Ammon's horn (tissue), 1 donor: ENCODE measurements at regions not wholly inside any gene's neighbourhood (a gene's known extent, or its start where the extent isn't known, plus 50 kb on each side); places are given as distances from the start of the nearest gene placed in this dataset.
"Not testable (repeated sequence)": the region's sequence is repeated elsewhere in the genome, so short reads cannot be mapped to it uniquely, and the experiment has no call there.

Source experiments
- DNase-seq: peaks from one replicate; pipeline ENCODE4 v3.0.0-alpha.2; 2016; ENCODE audit warnings: low spot score

- no peak for DNase-seq
Observed at GRCh38 chr4:151459375-151459774, 50.4 kb downstream of the FHIP1A start.

DNA sequence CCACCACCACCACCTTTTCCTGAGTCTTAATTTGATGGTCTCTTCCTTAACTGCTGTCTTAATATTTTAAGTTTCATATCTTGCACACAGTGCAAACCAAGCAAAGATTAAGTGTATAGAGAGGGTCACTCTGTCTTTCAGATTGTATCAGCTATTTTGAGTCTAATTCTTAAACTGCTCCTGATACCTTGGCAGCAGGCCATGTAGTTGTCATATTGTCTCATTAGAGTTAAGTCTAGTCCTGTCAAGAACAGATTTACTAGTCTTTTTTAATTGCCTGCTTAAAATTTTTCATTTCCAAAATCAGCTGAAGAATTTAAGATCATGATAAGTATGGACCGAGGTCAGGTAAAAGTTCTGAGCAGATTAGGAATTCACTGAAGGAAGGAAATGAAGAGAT is 51.5 kb downstream of the FHIP1A start:
- no peak for DNase-seq

DNA sequence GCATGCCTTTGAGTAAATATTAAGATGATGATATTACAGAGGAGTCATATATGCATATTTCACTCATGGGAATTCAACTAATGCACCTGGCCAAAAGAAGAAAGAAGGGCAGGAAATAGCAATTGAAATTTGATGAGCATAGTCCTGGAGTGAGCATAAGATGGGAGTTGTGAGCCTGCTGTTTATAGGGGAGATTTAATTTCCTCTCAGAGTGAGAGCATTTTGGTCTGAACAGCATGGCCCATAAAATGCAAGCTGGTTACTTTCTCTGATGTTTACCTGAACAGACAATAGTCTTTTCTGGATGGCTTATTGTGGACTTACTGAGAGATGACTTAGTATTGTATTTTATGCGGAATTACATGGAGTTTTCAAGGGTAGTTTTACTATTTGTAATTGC is 53.6 kb downstream of the FHIP1A start:
- no peak for DNase-seq

DNA sequence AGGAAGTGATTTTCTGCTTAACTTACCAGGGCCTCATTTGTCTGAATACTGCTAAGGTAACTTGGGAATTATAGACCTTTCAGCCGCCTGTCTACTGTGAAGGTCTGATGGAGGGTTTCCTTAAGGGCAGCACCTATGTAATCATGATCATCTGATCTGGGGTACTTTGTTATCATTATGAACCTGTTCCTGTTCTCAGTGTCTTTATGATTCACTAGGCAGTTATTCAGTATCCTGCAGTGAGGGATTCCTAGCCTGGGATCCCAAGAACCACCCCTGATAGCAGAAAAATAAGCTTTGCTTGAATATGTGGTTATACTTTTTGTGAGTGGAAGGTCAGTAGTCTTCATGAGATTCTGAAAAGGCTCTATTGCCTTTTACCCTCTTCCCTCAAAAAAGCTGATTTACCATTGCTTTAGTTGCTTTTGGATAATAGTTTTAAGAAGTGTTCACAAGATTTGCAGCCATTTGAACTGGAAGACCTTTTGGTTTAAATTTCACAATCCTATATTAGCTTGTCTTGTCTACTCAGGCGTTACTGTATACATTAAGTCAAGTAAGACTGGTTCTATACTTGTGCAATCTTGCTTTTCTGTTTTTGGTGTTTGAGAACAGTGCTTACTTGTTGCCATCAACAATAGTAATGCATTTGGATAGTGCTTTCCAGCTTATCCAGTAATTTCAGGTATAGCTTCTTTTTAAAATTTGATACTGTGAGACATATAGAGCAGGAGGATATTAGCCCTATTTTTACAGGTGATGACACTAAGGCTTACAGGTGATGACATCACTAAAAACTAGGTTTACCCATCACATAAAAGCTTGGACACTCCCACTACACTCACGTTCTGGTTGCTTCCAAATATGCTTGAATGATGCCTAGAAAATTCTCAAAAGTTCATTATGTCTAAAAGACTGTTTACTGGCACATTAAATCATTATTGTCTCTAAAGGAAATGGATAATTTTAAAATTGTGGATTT is 60.0 kb downstream of the FHIP1A start:
- no peak for DNase-seq

DNA sequence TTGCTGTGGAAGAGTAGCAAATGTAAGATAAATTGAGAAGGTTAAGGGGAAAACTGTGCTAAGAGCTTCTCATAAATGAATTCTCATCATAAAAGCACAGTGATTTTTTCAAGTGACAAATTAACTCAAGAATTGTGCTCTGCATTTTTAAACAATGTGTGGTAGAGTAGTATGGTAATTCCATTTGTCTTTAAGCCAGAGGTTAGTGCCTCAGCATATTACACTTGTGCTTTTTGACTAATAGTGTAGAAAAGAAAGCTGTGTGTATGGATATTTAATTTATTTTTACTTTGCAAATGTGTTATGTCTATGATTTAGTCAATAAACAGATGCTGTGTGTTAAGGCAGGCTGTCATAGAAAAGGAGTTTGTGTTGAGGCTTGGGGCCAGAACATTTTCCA is 61.0 kb downstream of the FHIP1A start:
- DNase-seq, result no peak

DNA sequence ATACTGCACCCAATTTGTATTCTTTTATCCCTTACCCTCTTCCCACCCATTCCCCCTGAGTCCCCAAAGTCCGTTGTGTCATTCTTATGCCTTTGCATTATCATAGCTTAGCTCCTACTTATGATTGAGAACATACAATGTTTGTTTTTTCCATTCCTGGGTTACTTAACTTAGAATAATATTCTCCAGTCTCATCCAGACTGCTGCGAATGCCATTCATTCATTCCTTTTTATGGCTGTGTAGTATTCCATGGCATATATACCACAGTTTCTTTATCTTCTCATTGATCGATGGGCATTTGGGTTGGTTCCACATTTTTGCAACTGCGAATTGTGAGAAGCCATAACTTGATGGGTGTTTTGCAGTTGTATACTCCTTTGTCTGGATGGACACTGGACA is 62.8 kb downstream of the FHIP1A start:
- DNase-seq, result no peak

DNA sequence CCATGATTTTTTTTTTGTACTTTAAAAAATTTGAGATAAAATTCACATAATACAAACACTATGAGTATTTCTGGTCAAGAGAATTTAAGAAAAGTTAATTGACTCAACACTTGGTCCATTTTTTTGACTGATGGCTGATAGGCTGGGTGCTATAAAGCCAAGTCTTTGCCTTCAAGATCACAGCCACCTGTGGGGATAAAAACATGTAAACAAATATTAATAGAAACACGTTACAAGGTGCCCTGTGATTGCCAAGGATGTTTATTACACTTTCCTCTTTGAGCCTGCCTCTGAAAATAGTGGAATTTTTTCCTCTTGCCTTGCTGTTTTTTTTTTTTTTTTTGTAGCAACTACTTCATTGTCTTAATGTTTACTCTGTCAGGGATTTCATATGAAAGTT is 63.3 kb downstream of the FHIP1A start:
- no peak for DNase-seq

DNA sequence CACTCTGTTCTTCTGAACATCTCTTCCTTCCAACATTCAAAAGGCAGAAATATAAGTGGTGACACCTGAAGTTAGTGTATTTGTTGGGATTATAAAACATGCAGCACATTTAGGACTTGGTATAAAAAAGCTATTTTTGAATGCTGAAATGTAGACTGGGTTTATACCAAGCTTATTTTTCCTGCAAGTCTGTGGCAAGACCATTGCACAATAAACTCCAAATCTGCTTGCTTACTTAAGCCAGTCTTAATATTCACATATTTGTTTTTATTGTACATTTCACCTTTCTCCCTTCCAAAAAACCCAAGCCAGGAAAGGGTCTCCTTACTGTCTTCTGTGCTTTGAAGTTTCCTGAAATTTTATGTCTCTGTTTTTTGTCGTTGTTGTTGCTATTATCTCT is 63.7 kb downstream of the FHIP1A start:
- DNase-seq, result no peak

- no peak for DNase-seq
Observed at GRCh38 chr4:151473521-151474097, 64.6 kb downstream of the FHIP1A start.

GRCh38 chr4:151475035-151475714 is 66.2 kb downstream of the FHIP1A start:
- no peak for DNase-seq

- DNase-seq, result no peak
Observed at GRCh38 chr4:151481813-151482212, 72.8 kb downstream of the FHIP1A start.

GRCh38 chr4:151484396-151485102 is 75.6 kb downstream of the FHIP1A start:
- DNase-seq, result no peak

DNA sequence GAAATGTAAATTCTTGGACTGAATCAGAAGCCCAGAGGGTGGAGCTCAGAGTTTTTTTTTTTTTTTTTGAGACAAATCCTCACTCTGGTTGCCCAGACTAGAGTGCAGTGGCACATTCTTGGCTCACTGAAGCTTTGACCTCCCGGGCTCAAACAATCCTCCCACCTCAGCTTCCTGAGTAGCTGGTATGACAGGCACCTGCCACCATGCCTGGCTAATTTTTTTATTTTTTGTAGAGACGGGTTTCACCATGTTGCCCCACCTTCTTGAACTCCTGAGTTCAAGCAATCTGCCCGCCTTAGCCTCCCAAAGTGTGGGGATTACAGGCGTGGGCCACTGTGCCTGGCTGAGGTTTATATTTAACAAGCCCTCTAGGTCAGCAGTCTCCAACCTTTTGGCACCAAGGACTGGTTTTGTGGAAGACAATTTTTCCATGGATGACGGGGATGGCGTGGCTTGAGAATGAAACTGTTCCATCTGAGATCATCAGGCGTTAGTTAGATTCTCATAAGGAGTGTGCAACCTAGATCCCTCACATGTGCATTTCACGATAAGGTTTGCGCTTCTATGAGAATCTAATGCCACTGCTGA is 76.7 kb downstream of the FHIP1A start:
- DNase-seq, result no peak

DNA sequence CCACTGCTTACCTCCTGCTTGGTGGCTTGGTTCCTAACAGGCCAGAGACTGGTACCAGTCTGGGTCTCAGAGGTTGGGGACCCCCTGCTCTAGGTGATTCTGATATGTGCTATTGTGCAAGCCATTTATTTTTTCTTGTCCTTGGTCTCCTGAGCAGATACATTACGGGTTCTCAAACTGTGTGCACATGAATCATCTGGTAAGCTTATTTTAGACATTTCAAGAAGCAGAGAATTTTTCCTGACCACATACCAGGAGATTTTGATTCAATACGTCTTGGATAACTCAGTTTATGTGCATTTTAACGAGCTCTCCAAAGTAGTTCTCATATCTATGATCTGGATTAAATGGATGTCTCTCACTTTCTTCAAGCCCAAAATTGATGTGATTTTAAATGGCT is 77.2 kb downstream of the FHIP1A start:
- DNase-seq, result no peak

- no peak for DNase-seq
Observed at GRCh38 chr4:151488968-151489367, 80.0 kb downstream of the FHIP1A start.

GRCh38 chr4:151489462-151490203 is 80.7 kb downstream of the FHIP1A start:
- no peak for DNase-seq

DNA sequence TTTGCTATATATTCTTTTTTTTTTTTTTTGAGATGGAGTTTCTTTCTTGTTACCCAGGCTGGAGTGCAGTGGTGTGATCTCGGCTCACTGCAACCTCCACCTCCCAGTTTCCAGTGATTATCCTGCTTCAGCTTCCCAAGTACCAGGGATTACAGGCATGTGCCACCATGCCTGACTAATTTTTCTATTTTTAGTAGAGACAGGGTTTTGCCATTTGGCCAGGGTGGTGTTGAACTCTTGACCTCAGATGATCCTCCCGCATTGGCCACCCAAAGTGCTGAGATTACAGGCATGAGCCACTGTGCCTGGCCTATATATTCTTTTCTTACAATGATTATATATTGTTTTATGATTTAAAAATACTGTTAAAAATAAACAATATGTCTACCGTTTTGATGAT is 86.6 kb downstream of the FHIP1A start:
- not testable (repeated sequence) for DNase-seq

DNA sequence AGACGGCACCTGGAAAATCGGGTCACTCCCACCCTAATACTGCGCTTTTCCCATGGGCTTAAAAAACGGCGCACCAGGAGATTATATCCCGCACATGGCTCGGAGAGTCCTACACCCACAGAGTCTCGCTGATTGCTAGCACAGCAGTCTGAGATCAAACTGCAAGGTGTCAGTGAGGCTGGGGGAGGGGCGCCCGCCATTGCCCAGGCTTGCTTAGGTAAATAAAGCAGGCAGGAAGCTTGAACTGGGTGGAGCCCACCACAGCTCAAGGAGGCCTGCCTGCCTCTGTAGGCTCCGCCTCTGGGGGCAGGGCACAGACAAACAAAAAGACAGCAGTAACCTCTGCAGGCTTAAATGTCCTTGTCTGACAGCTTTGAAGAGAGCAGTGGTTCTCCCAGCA is 102.6 kb downstream of the FHIP1A start:
- DNase-seq, result not testable (repeated sequence)

DNA sequence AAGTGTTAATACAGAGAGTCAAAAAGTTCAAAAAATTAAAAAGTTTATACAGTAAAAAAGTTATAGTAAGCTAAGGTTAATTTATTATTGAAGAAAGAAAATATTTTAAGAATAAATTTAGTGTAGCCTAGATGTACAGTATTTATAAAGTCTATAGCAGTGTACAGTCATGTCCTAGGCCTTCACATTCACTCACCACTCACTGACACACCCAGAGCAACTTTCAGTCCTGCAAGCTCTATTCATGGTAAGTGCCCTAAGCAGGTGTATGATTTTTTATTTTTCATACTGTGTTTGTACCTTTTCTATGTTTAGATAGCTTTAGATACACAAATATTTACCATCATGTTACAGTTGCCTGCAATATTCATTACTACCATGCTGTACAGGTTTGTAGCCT is 108.9 kb downstream of the FHIP1A start:
- no peak for DNase-seq

DNA sequence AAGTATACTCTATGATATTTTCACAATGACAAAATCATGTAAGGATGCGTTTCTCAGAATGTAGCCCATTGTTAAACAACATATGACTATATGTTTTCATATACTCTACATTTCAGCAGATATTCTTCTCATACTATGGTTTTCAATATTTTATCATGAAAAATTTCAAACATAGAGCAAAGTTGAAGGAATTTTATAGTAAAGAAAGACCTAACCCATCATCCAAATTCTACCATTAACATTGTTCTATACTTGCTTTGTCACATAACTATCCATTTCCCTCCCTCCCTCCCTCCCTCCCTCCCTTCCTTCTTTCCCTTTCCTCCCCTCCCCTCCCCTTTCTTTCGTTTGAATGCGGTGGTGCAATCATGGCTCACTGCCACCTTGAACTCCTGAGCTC is 109.4 kb downstream of the FHIP1A start:
- no peak for DNase-seq

- DNase-seq, result no peak
Observed at GRCh38 chr4:151519728-151520415, 110.9 kb downstream of the FHIP1A start.
